B cell (primary cell): ENCODE measurements at regions not wholly inside any gene's neighbourhood (a gene's known extent, or its start where the extent isn't known, plus 50 kb on each side); places are given as distances from the start of the nearest gene placed in this dataset.

Source experiments
- ATAC-seq: fragments of 200-7000 bp; cut with Tn5 transposase; one replicate; pipeline ENCODE4 v1.10.0; 2021; ENCODE audit warnings: low read depth, mild to moderate bottlenecking, moderate number of reproducible peaks, moderate library complexity
- CTCF ChIA-PET: fragments of 350-600 bp; sonication (Branson Sonifier 250); formaldehyde crosslinking; loops from one replicate; lab custom pipeline; 2021; ENCODE audit warnings: antibody characterized with exemption, inconsistent platforms; lab: Charles Lee
- POLR2A ChIA-PET: fragments of 350-600 bp; sonication (Branson Sonifier 250); formaldehyde crosslinking; loops from one replicate; lab custom pipeline; 2021; ENCODE audit warnings: antibody characterized with exemption; lab: Charles Lee
- DNase-seq: peaks from one replicate; pipeline ENCODE4 v3.0.0; 2013
- H2AFZ ChIP-seq: 2 replicates; pipeline ENCODE4 v1.6.1; 2012; ENCODE audit warnings: mild to moderate bottlenecking, low read depth, low read length; ENCODE audit not compliant: insufficient read depth, poor library complexity, severe bottlenecking
- H3K27ac ChIP-seq, 2 donors: 1 replicate in 1 of 2; 2 replicates in 1 of 2; pipeline ENCODE4 v1.5.1; 2012 to 2013; ENCODE audit warnings: low read length in 2 of 2, mild to moderate bottlenecking in 2 of 2, moderate library complexity in 1 of 2
- H3K27me3 ChIP-seq, 4 experiments: fragments of 200-600 bp in 1 of 4; sonication (generic) in 1 of 4; replicated peaks in 1 of 4; 1 replicate in 2 of 4; 2 replicates in 2 of 4; pipeline versions ENCODE4 v1.6.1 to v1.7.0; 2013 to 2016; ENCODE audit warnings: low read length in 3 of 4, mild to moderate bottlenecking in 2 of 4, mixed read lengths in 1 of 4, moderate library complexity in 1 of 4; ENCODE audit not compliant: insufficient read depth in 4 of 4, control insufficient read depth in 3 of 4; ENCODE audit errors: control extremely low read depth in 1 of 4
- H3K36me3 ChIP-seq, 2 experiments: replicated peaks in 1 of 2; 1 replicate in 1 of 2; 2 replicates in 1 of 2; pipeline versions ENCODE4 v1.6.1 to v1.7.1; 2013; ENCODE audit warnings: low read length in 1 of 2; ENCODE audit not compliant: insufficient read depth in 2 of 2, control insufficient read depth in 1 of 2; ENCODE audit errors: control extremely low read depth in 1 of 2, extremely low read depth in 1 of 2
- H3K4me1 ChIP-seq, 2 donors: fragments of 200-600 bp in 1 of 2; sonication (generic) in 1 of 2; 1 replicate in 1 of 2; 2 replicates in 1 of 2; pipeline versions ENCODE4 v1.5.1 to v1.6.1; 2013 to 2017; ENCODE audit warnings: low read length in 2 of 2; ENCODE audit not compliant: control insufficient read depth in 2 of 2, insufficient read depth in 2 of 2
- H3K4me2 ChIP-seq: replicated peaks from 2 replicates; pipeline ENCODE3; 2012; ENCODE audit warnings: mild to moderate bottlenecking, low read depth, low read length; ENCODE audit not compliant: poor library complexity, severe bottlenecking
- H3K4me3 ChIP-seq, 5 experiments: fragments of 200-600 bp in 1 of 5; sonication (generic) in 1 of 5; 1 replicate in 3 of 5; 2 replicates in 2 of 5; pipeline versions ENCODE4 v1.5.1 to v1.7.0; 2011 to 2016; ENCODE audit warnings: low read length in 4 of 5, mild to moderate bottlenecking in 4 of 5, low read depth in 2 of 5, control low read depth in 1 of 5, moderate library complexity in 1 of 5; ENCODE audit not compliant: insufficient read depth in 1 of 5; ENCODE audit errors: control extremely low read depth in 1 of 5, extremely low read depth in 1 of 5
- H3K79me2 ChIP-seq: fragments of 200-600 bp; sonication (generic); one replicate; pipeline ENCODE4 v1.6.0; 2016; ENCODE audit warnings: low read length; ENCODE audit not compliant: control insufficient read depth, insufficient read depth
- H3K9ac ChIP-seq: fragments of 200-600 bp; sonication (generic); 2 replicates; pipeline ENCODE4 v1.6.1; 2017; ENCODE audit warnings: mild to moderate bottlenecking, low read length, moderate library complexity
- H3K9me3 ChIP-seq, 3 donors: one replicate each; pipeline versions ENCODE4 v1.6.1 to v1.7.1; 2013; ENCODE audit warnings: low read length in 2 of 3; ENCODE audit not compliant: control insufficient read depth in 2 of 3, insufficient read depth in 1 of 3; ENCODE audit errors: control extremely low read depth in 1 of 3
- H4K20me1 ChIP-seq: 2 replicates; pipeline ENCODE4 v1.6.0; 2012; ENCODE audit warnings: mild to moderate bottlenecking, low read length; ENCODE audit not compliant: insufficient read depth, control insufficient read depth, poor library complexity, severe bottlenecking
- H3K27ac Mint-ChIP-seq: one replicate; pipeline ENCODE4 v1.8.0; 2021; ENCODE audit warnings: mixed read lengths
- H3K27me3 Mint-ChIP-seq: one replicate; pipeline ENCODE4 v1.8.0; 2021; ENCODE audit warnings: mixed read lengths
- H3K4me1 Mint-ChIP-seq: one replicate; pipeline ENCODE4 v1.8.0; 2021; ENCODE audit warnings: mixed read lengths
- H3K4me3 Mint-ChIP-seq: one replicate; pipeline ENCODE4 v1.8.0; 2021; ENCODE audit warnings: mixed read lengths
- H3K9me3 Mint-ChIP-seq: one replicate; pipeline ENCODE4 v1.8.0; 2022; ENCODE audit warnings: mixed read lengths; ENCODE audit not compliant: insufficient read depth
- CTCF ChIP-seq: fragments of 200-600 bp; IDR thresholded peaks from one replicate; pipeline ENCODE4 v1.8.0; 2022; ENCODE audit warnings: antibody characterized with exemption, mild to moderate bottlenecking
- EZH2 ChIP-seq: IDR thresholded peaks from 2 replicates; pipeline ENCODE4 v1.6.1; 2012; ENCODE audit warnings: borderline replicate concordance, low read depth, mild to moderate bottlenecking, moderate library complexity, low read length; ENCODE audit not compliant: insufficient read depth, poor library complexity, severe bottlenecking
- WGBS: methylation state at CpG from one replicate; pipeline ENCODE4 v1.1.5; 2013; ENCODE audit warnings: missing lambda C conversion rate; ENCODE audit not compliant: insufficient coverage; 5-methylcytosine and 5-hydroxymethylcytosine counted together
- intact Hi-C: fragments of 100-400 bp; cut with micrococcal nuclease; formaldehyde crosslinking; loops from one replicate; pipeline ENCODE4 v1.10.0; 2022

- H3K9ac ChIP-seq = no peak overlapping the region
- H3K4me3 Mint-ChIP-seq = no peak overlapping the region
- H3K4me1 ChIP-seq = no peaks in the 10 kb centered on the region
- DNase-seq = no peak
- 86% methylated on average over 7 of the region's 12 CpGs for WGBS
- no peak overlapping the region for H3K4me2 ChIP-seq
- intact Hi-C loops = no loop called here
- no peaks in the 10 kb centered on the region for H3K9me3 ChIP-seq
- H3K4me1 Mint-ChIP-seq = no peaks in the 10 kb centered on the region
- H3K27me3 ChIP-seq = no peaks in the 10 kb centered on the region
- ChIA-PET POLR2A (no interaction called here), CTCF (no interaction called here)
- H3K4me3 ChIP-seq = no peak overlapping the region
- H3K9me3 Mint-ChIP-seq = no peaks in the 10 kb centered on the region
- TF ChIP-seq CTCF = no peak
- TF ChIP-seq EZH2 = no peak
- no peak overlapping the region for H2AFZ ChIP-seq
- no peaks in the 10 kb centered on the region for H3K79me2 ChIP-seq
- no peak overlapping the region for H3K27ac ChIP-seq
- no peaks in the 10 kb centered on the region for H4K20me1 ChIP-seq
- ATAC-seq = no peak
- H3K27ac Mint-ChIP-seq = no peak overlapping the region
- H3K36me3 ChIP-seq = no peaks in the 10 kb centered on the region
- peaks cover 3% of the 10 kb centered on the region for H3K27me3 Mint-ChIP-seq
Observed at GRCh38 chr13:109309625-109310363, 476.6 kb downstream of the IRS2 start.

GRCh38 chr13:109307027-109307426 is 479.4 kb downstream of the IRS2 start:
- H3K4me3 ChIP-seq = no peak overlapping the region
- ChIA-PET CTCF (no interaction called here), POLR2A (no interaction called here)
- no peak for DNase-seq
- intact Hi-C loops = no loop called here
- no peaks in the 10 kb centered on the region for H3K79me2 ChIP-seq
- H3K27me3 ChIP-seq = no peaks in the 10 kb centered on the region
- H3K9me3 ChIP-seq = no peaks in the 10 kb centered on the region
- H3K9ac ChIP-seq = no peak overlapping the region
- ATAC-seq = no peak
- Mint-ChIP-seq H3K27me3 (no peaks in the 10 kb centered on the region), H3K9me3 (no peaks in the 10 kb centered on the region), H3K27ac (no peak overlapping the region), H3K4me3 (no peak overlapping the region), H3K4me1 (no peaks in the 10 kb centered on the region)
- WGBS = 87% methylated on average over 6 of the region's 6 CpGs
- H3K4me1 ChIP-seq = no peaks in the 10 kb centered on the region
- H3K27ac ChIP-seq = no peak overlapping the region
- TF ChIP-seq EZH2 (no peak), CTCF (no peak)
- H4K20me1 ChIP-seq = no peaks in the 10 kb centered on the region
- H2AFZ ChIP-seq = no peak overlapping the region
- H3K36me3 ChIP-seq = no peaks in the 10 kb centered on the region
- H3K4me2 ChIP-seq = no peak overlapping the region
